T-helper 1 cell treated with Interleukin-12 subunit alpha and Interleukin-12 subunit beta and Interleukin-4 antibody, amounts not matched to agents 30 ng/mL and 1 ng/mL, for 36 hours (primary cell): ENCODE measurements at regions not wholly inside any gene's neighbourhood (a gene's known extent, or its start where the extent isn't known, plus 50 kb on each side); places are given as distances from the start of the nearest gene placed in this dataset.
"Not testable (repeated sequence)": the region's sequence is repeated elsewhere in the genome, so short reads cannot be mapped to it uniquely, and the experiment has no call there.

Source experiments
- intact Hi-C: fragments of 100-400 bp; cut with micrococcal nuclease; formaldehyde crosslinking; loops from one replicate; pipeline ENCODE4 v1.15.1; 2024

DNA sequence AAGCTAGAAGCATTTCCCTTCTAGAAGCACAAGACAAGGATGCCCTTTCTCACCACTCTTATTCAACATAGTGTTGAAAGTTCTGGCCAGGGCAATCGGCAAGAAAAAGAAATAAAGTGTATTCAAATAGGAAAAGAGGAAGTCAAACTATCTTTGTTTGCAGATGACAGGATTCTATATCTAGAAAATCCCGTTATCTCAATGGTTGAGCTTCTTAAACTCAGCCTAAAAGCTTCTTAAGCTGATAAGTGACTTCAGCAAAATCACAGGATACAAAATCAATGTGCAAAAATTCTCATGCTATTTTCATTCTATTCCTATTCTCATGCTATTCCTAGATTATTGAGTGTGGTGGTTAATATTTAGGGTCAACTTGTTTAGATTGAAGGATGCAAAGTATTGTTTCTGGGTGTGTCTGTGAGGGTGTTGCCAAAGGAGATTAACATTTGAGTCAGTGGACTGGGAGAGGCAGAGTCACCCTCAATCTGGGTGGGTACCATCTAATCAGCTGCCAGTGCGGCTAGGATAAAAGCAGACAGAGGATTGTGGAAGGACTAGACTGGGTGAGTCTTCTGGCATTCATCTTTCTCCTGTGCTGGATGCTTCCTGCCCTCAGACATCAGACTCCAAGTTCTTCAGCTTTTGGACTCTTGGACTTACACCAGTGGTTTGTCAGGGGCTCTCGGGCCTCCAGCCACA is 111.9 kb downstream of the LSMEM1 start:
- intact Hi-C loops, result not testable (repeated sequence)

- intact Hi-C loops, result no loop called here
Measured at GRCh38 chr7:112594397-112594796, 113.6 kb downstream of the LSMEM1 start.

DNA sequence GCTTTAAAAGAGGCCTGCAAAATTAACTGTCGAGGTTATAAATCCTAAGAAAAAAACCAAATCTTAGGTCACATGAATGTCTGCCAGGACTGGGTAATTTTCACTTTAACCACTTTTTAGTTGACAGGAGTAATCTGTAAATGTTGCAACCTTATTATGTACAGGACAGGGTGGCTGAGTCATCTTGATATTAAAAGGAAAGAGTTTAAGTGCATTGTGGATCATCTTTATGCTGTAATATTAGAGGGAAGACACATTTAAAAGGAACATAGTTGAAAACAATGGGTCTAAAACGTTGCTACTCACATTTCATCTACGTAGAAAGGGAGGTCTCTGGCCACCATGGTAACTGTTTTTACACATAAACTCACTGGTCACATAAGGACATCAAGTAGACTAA is 115.5 kb downstream of the LSMEM1 start:
- intact Hi-C loops, result no loop called here

GRCh38 chr7:112596981-112597380 is 116.2 kb downstream of the LSMEM1 start:
- intact Hi-C loops, result no loop called here

DNA sequence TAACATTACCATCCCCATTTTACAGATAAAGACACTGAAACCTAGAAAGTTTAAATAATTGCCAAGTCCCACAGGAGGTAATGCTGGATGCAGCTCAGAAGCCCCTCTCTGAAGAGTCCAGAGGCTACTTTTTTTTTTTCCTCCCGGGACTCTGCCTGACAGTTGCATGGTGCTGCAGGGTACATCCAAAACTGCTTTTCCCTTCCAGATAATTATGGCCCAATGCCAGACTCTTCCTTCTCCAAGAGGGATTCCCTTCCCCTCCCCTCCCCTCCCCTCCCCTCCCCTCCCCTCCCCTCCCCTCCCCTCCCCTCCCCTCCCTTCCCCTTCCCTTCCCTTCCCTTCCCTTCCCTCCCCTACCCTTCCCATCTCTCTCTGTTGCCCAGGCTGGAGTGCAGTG is 122.9 kb downstream of the LSMEM1 start:
- intact Hi-C loops, result no loop called here

- intact Hi-C loops, result no loop called here
Measured at GRCh38 chr7:112610636-112611035, 129.8 kb downstream of the LSMEM1 start.

DNA sequence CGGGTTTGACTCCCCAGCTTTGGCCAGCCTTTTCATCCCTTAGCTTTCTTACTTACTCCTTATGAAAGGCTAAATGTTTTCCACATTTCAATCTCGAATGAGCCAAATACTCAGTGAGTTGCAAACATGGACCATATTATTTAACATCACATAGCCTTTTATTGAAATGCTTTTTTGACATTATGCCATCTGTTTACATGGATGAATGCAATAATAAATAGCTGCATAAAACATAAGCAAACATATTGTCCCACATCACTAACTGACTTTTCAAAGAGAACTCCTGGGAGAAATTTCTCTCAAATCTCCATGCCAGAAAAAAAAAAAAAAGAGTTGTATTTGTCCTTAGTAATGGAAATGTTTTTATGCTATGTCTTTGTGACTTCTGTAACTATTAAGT is 134.9 kb downstream of the LSMEM1 start:
- intact Hi-C loops, result no loop called here

DNA sequence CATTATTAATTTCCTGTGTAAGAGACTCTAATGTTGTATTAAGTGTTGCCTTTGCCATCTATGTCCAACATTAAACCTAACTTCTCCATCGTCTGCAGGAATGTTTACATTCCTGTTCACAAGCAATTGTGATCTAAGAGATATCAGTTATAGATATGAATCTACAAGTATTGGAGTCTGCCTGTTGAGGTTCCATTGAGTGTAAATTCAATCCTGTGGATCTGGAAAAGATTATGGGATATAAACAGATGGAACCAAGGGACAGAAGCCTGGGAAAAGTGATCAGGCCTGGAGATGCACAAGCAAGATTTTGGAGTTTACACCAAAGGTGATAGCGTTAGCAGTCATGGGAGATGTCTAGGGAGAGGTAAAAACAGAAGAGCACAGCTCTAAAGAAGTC is 135.5 kb downstream of the LSMEM1 start:
- intact Hi-C loops, result no loop called here

GRCh38 chr7:112619343-112619742 is 138.6 kb downstream of the LSMEM1 start:
- intact Hi-C loops, result no loop called here

DNA sequence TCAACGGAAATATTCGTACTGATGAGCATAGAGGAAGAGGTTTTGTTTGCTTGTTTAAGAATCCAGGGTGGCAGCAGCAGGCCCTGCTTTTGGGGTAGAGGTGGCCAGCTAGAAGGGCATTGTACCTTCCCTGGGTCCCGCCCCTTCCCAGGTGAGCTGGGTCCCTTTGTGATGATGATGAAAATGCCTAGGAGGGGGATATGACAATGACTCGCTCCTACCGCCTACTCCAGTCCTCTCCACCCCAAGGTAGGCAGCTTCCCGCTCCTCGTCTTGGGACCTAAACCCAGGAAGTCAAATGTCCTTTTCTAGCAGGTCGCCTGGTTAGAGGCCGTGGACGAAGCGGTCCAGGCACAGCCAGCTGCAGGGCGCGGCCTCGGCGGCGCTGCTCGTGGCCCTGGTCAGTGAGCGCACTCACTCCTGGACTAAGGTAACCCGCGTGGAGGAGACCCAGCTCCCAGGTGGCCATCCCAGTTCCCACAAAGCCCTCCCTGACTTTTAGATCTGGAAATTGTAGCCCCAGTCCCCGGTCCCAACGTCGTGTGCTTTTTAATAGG is 141.4 kb downstream of the LSMEM1 start:
- intact Hi-C loops, result no loop called here

- intact Hi-C loops, result no loop called here
Measured at GRCh38 chr7:112624416-112624815, 143.6 kb downstream of the LSMEM1 start.

- intact Hi-C loops, result no loop called here
Measured at GRCh38 chr7:112630565-112630964, 149.8 kb downstream of the LSMEM1 start.

DNA sequence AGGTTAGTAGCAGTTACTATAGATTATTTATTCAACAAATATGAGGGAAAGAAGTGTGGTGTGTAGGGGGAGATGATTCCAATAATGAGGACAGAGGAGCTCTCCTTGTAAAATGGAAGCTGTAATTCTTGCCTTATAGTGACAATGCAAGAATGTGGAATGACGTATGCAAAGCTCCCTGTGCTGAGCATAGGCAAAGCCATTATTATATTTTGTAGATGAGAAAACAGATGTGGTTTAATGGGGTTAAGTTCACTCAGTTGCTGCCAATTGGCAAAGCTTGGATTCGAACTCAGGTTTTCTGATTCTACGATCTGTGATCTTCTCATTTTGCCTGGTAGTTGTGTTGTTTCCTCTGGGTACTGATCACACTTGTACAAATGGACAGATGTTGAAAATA is 153.3 kb downstream of the LSMEM1 start:
- intact Hi-C loops, result no loop called here

DNA sequence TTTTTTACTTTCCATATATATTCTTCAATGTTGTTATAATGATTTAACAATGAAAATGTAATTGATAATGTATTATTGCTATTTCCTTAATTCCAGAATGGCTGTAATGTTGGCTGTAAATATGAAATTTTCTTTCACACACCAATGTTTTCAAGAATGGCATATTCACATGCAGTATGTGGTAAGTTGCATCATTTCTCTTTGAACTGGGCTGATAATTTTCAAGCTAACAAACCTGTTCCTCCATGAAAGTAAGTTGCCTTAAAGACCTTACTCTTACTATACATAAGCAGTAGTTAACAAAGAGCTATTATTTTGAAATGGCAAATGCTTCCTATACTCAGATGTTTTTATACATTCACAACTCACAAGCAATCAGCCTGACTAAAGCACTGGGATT is 154.5 kb downstream of the TMEM168 start:
- intact Hi-C loops, result no loop called here

GRCh38 chr7:112638675-112639400 is 151.4 kb downstream of the TMEM168 start:
- intact Hi-C loops, result no loop called here

DNA sequence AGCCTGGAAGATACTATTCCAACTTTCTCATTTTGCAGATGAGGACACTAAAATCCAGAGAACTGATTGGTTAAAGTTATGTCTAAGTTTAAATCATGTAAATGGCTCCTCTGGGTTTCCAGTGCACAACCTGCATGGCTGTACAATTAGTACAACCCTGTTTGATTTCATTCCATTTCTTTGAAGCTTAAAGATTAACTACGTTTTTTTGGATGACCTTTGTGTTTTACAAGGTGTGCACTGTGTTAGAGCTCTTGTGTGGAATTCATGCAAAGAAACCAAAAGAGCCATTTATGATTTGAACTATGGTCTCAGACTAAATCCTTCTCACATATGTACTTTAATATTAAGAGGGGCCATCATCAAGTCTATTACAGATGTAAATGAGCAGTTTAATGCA is 149.5 kb downstream of the TMEM168 start:
- intact Hi-C loops, result no loop called here

- intact Hi-C loops, result no loop called here
Measured at GRCh38 chr7:112646783-112647182, 143.4 kb downstream of the TMEM168 start.

- intact Hi-C loops, result no loop called here
Measured at GRCh38 chr7:112648781-112649180, 141.4 kb downstream of the TMEM168 start.

DNA sequence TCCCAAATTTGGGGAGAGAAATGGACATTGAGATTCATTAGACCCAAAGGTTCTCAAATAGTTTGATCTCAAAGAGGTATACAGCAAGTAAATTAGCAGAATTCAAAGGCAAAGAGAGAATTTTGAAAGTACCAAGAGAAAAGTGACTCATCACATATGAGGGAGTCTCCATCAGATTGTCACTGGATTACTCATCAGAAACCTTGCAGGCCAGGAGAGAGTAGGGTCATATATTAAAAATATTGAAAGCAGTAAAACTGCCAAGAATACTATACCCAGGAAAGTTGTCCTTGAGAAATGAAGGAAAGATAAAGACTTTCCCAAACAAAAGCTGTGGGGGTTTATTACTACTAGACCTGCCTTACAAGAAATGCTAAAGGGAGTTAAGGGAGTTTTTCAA is 140.6 kb downstream of the TMEM168 start:
- intact Hi-C loops, result no loop called here

DNA sequence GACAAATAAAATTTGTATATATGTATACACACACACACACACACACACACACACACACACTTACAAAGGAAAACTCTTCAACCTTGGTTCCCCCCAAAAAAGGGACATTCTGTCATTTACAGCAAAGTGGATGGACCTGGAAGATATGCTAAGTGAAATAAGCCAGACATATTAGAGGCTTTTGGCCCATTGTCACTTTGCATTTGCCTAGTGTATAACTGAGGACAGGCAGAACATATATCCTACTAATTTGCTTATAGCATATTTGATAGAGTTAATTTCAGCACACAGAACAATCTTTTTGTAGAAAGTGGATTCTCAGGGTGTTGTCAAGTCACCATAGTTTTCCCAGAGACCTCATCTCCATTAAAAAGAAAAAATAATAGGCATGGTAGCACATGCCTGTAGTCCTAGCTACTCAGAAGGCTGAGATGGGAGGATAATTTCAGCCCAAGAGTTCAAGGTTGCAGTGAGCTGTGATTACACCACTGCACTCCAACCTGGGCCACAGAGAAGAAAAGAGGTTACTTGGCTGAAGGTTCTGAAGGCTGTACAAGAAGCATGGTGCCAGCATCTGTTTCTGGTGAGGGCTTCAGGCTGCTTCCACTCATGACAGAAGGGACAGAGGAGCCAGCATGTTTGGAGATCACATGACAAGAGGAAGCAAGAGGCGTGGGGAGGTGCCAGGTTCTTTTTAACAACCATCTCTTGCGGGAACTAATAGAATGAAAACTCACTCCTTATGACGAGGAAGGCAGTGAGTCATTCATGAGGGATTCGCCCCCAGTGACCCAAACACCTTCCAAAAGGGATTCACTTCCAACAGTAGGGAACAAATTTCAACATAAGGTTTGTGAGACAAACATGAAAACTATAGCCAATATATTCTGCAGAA is 135.6 kb downstream of the TMEM168 start:
- intact Hi-C loops, result no loop called here

GRCh38 chr7:112665709-112666108 is 124.5 kb downstream of the TMEM168 start:
- intact Hi-C loops, result no loop called here

DNA sequence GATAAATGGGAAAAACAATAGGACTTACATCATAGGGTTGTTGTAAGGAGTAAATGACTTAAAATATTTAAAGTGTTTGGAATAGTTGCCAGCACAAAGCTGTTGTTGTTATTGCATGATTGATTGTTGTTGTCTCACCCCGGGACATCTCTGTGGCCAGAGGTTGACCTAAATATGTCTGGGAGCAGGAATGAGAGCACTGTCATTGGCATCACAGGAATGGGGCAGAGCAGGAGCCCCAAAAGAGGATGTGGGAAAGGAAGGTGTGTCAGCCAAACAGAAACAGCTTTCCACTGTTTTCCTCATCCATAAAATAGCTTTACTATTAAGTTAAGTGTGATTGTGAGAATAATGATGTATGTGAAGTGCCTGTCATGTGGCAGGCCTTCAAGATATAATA is 121.6 kb downstream of the TMEM168 start:
- intact Hi-C loops, result no loop called here
